CD14-positive monocyte (primary cell): ENCODE measurements at regions not wholly inside any gene's neighbourhood (a gene's known extent, or its start where the extent isn't known, plus 50 kb on each side); places are given as distances from the start of the nearest gene placed in this dataset.

ENCODE experiments used
- DNase-seq, 3 donors: peaks; one replicate each; pipeline ENCODE4 v3.0.0-alpha.2; 2011 to 2022
- H2AFZ ChIP-seq: 2 replicates; pipeline ENCODE4 v1.6.0; 2012; ENCODE audit warnings: mild to moderate bottlenecking, low read depth, low read length, inconsistent platforms; ENCODE audit not compliant: insufficient read depth, poor library complexity, severe bottlenecking
- H3K27ac ChIP-seq, 2 donors: 1 replicate in 1 of 2; 2 replicates in 1 of 2; pipeline ENCODE4 v1.5.1; 2012 to 2013; ENCODE audit warnings: low read length in 2 of 2, control low read depth in 1 of 2, inconsistent platforms in 1 of 2, low read depth in 1 of 2, mild to moderate bottlenecking in 1 of 2
- H3K27me3 ChIP-seq, 2 donors: one replicate each; pipeline versions ENCODE4 v1.6.0 to v1.6.1; 2011 to 2013; ENCODE audit warnings: low read length in 2 of 2; ENCODE audit not compliant: control insufficient read depth in 2 of 2, insufficient read depth in 2 of 2
- H3K36me3 ChIP-seq, 2 donors: replicated peaks in 1 of 2; 1 replicate in 1 of 2; 2 replicates in 1 of 2; pipeline versions ENCODE4 v1.5.1 to v1.6.1; 2012 to 2013; ENCODE audit warnings: low read length in 2 of 2, control low read depth in 1 of 2, inconsistent platforms in 1 of 2, mild to moderate bottlenecking in 1 of 2; ENCODE audit not compliant: insufficient read depth in 2 of 2, control insufficient read depth in 1 of 2
- H3K4me1 ChIP-seq, 2 donors: 1 replicate in 1 of 2; 2 replicates in 1 of 2; pipeline versions ENCODE4 v1.5.1 to v1.6.1; 2012 to 2013; ENCODE audit warnings: low read length in 2 of 2, control low read depth in 1 of 2, inconsistent platforms in 1 of 2, mild to moderate bottlenecking in 1 of 2, moderate library complexity in 1 of 2; ENCODE audit not compliant: insufficient read depth in 2 of 2, control insufficient read depth in 1 of 2
- H3K4me2 ChIP-seq: replicated peaks from 2 replicates; pipeline ENCODE3; 2012; ENCODE audit warnings: low read length, moderate library complexity, mild to moderate bottlenecking; ENCODE audit not compliant: poor library complexity, severe bottlenecking; ENCODE audit errors: extremely low read depth
- H3K4me3 ChIP-seq, 3 experiments: fragments of 200-600 bp in 1 of 3; sonication (generic) in 1 of 3; replicated peaks in 1 of 3; 1 replicate in 2 of 3; 2 replicates in 1 of 3; pipeline ENCODE4 v1.5.1; 2011 to 2013; ENCODE audit warnings: low read length in 3 of 3, mild to moderate bottlenecking in 3 of 3, control low read depth in 2 of 3, low read depth in 2 of 3, inconsistent platforms in 1 of 3, moderate library complexity in 1 of 3
- H3K79me2 ChIP-seq: 2 replicates; pipeline ENCODE4 v1.6.0; 2012; ENCODE audit warnings: mild to moderate bottlenecking, control low read depth, inconsistent platforms, low read length, moderate library complexity; ENCODE audit not compliant: insufficient read depth
- H3K9ac ChIP-seq: 2 replicates; pipeline ENCODE4 v1.6.0; 2017; ENCODE audit warnings: low read length, mild to moderate bottlenecking; ENCODE audit not compliant: insufficient read depth, poor library complexity, severe bottlenecking
- H3K9me3 ChIP-seq, 2 donors: replicated peaks in 1 of 2; 1 replicate in 1 of 2; 2 replicates in 1 of 2; pipeline versions ENCODE4 v1.5.1 to v1.6.1; 2012 to 2013; ENCODE audit warnings: low read length in 2 of 2, control low read depth in 1 of 2; ENCODE audit not compliant: control insufficient read depth in 1 of 2, insufficient read depth in 1 of 2
- H4K20me1 ChIP-seq: 2 replicates; pipeline ENCODE4 v1.6.0; 2012; ENCODE audit warnings: mild to moderate bottlenecking, low read length, control low read depth, moderate library complexity; ENCODE audit not compliant: insufficient read depth
- H3K27ac Mint-ChIP-seq, 7 donors: one replicate each; pipeline ENCODE4 v1.8.0; 2020; ENCODE audit warnings: mild to moderate bottlenecking in 7 of 7, mixed read lengths in 7 of 7, moderate library complexity in 6 of 7, inconsistent platforms in 2 of 7
- H3K27me3 Mint-ChIP-seq, 3 donors: one replicate each; pipeline ENCODE4 v1.8.0; 2021 to 2022; ENCODE audit warnings: low read depth in 3 of 3, mild to moderate bottlenecking in 3 of 3, mixed read lengths in 3 of 3, moderate library complexity in 3 of 3, inconsistent platforms in 1 of 3
- H3K36me3 Mint-ChIP-seq, 2 donors: one replicate each; pipeline ENCODE4 v1.8.0; 2020; ENCODE audit warnings: mixed read lengths in 2 of 2, inconsistent platforms in 1 of 2, mild to moderate bottlenecking in 1 of 2
- H3K4me1 Mint-ChIP-seq: one replicate; pipeline ENCODE4 v1.8.0; 2020; ENCODE audit warnings: mild to moderate bottlenecking, mixed read lengths
- H3K4me3 Mint-ChIP-seq, 2 donors: one replicate each; pipeline ENCODE4 v1.8.0; 2020; ENCODE audit warnings: mild to moderate bottlenecking in 2 of 2, mixed read lengths in 2 of 2, moderate library complexity in 1 of 2
- H3K9me3 Mint-ChIP-seq, 7 donors: one replicate each; pipeline ENCODE4 v1.8.0; 2020 to 2022; ENCODE audit warnings: mixed read lengths in 7 of 7, mild to moderate bottlenecking in 6 of 7, moderate library complexity in 6 of 7, inconsistent platforms in 2 of 7
- CTCF ChIP-seq: fragments of 200-600 bp; IDR thresholded peaks from one replicate; pipeline ENCODE4 v1.8.0; 2022; ENCODE audit warnings: antibody characterized with exemption, mild to moderate bottlenecking
- WGBS: methylation state at CpG from one replicate; pipeline ENCODE4 v1.1.5; 2013; ENCODE audit warnings: missing lambda C conversion rate; ENCODE audit not compliant: insufficient coverage; 5-methylcytosine and 5-hydroxymethylcytosine counted together
- intact Hi-C, 2 donors: fragments of 100-400 bp; cut with micrococcal nuclease; formaldehyde crosslinking; loops; one replicate each; pipeline versions ENCODE4 v1.15.0 to v1.15.1; 2023

- Histone ChIP-seq H3K4me3 (no peak overlapping the region), H3K36me3 (no peaks in the 10 kb centered on the region), H3K27ac (no peak overlapping the region), H2AFZ (no peak overlapping the region), H3K27me3 (no peaks in the 10 kb centered on the region), H3K9me3 (no peaks in the 10 kb centered on the region), H3K4me2 (no peak overlapping the region), H3K79me2 (no peaks in the 10 kb centered on the region), H3K9ac (no peak overlapping the region), H3K4me1 (no peaks in the 10 kb centered on the region), H4K20me1 (no peaks in the 10 kb centered on the region)
- Mint-ChIP-seq H3K9me3 (peaks cover 0 to 2% (median 0%) of the 10 kb centered on the region in 7 donors), H3K27ac (no peak overlapping the region), H3K4me1 (no peaks in the 10 kb centered on the region), H3K36me3 (no peaks in the 10 kb centered on the region), H3K4me3 (no peak overlapping the region), H3K27me3 (peaks cover 0 to 2% (median 1%) of the 10 kb centered on the region in 3 donors)
- DNase-seq: no peak
- no peak for TF ChIP-seq CTCF
- intact Hi-C loops: no loop called here
- WGBS: no CpG with 5 or more reads among the region's 4 CpGs
Observed at GRCh38 chr6:96743496-96743895, 93.8 kb downstream of the GPR63 start.

- 96% methylated on average over 3 of the region's 4 CpGs for WGBS
- Histone ChIP-seq H3K36me3 (no peaks in the 10 kb centered on the region), H3K4me2 (no peak overlapping the region), H3K79me2 (no peaks in the 10 kb centered on the region), H2AFZ (no peak overlapping the region), H3K9me3 (no peaks in the 10 kb centered on the region), H3K4me1 (no peaks in the 10 kb centered on the region), H3K9ac (no peak overlapping the region), H3K27me3 (no peaks in the 10 kb centered on the region), H3K27ac (no peak overlapping the region), H3K4me3 (no peak overlapping the region), H4K20me1 (no peaks in the 10 kb centered on the region)
- Mint-ChIP-seq H3K27ac (no peak overlapping the region), H3K9me3 (peaks cover 0 to 2% (median 0%) of the 10 kb centered on the region in 7 donors), H3K36me3 (no peaks in the 10 kb centered on the region), H3K27me3 (peaks cover 0 to 2% (median 1%) of the 10 kb centered on the region in 3 donors), H3K4me3 (no peak overlapping the region), H3K4me1 (no peaks in the 10 kb centered on the region)
- TF ChIP-seq CTCF: no peak
- intact Hi-C loops: no loop called here
- DNase-seq: no peak
Observed at GRCh38 chr6:96742702-96743101, 94.6 kb downstream of the GPR63 start.
